ENCODE measurements at regions not wholly inside any gene's neighbourhood (a gene's known extent, or its start where the extent isn't known, plus 50 kb on each side); places are given as distances from the start of the nearest gene placed in this dataset.

GRCh38 chr6:15853259-15853658 lies 190.4 kb upstream of the DTNBP1 start:
- H3K9me3 ChIP-seq (ENCODE audit: control insufficient read depth in 1 of 2, low read length in 2 of 2), result no peaks in the 10 kb centered on the region
- H3K9ac ChIP-seq (ENCODE audit: low read depth in 1 of 2, low read length in 2 of 2), result no peak overlapping the region
- H3K36me3 ChIP-seq (ENCODE audit: control insufficient read depth in 1 of 2, insufficient read depth in 2 of 2, low read length in 2 of 2), result no peaks in the 10 kb centered on the region
- H3K4me1 ChIP-seq (ENCODE audit: control insufficient read depth in 1 of 2, insufficient read depth in 2 of 2, low read length in 2 of 2), result no peaks in the 10 kb centered on the region
- no peak overlapping the region for H3K27ac ChIP-seq (ENCODE audit: low read depth, low read length)
- no peaks in the 10 kb centered on the region for H3K27me3 ChIP-seq (ENCODE audit: control insufficient read depth in 1 of 2, insufficient read depth in 2 of 2, low read length in 2 of 2)
- no peak overlapping the region for H3K4me3 ChIP-seq (ENCODE audit: low read depth in 1 of 2, low read length in 2 of 2)

GRCh38 chr6:15852289-15852688 lies 189.5 kb upstream of the DTNBP1 start:
- H3K36me3 ChIP-seq (ENCODE audit: control insufficient read depth in 1 of 2, insufficient read depth in 2 of 2, low read length in 2 of 2), result no peaks in the 10 kb centered on the region
- H3K4me3 ChIP-seq (ENCODE audit: low read depth in 1 of 2, low read length in 2 of 2), result no peak overlapping the region
- H3K27me3 ChIP-seq (ENCODE audit: control insufficient read depth in 1 of 2, insufficient read depth in 2 of 2, low read length in 2 of 2), result no peaks in the 10 kb centered on the region
- H3K9me3 ChIP-seq (ENCODE audit: control insufficient read depth in 1 of 2, low read length in 2 of 2), result no peaks in the 10 kb centered on the region
- no peaks in the 10 kb centered on the region for H3K4me1 ChIP-seq (ENCODE audit: control insufficient read depth in 1 of 2, insufficient read depth in 2 of 2, low read length in 2 of 2)
- no peak overlapping the region for H3K27ac ChIP-seq (ENCODE audit: low read depth, low read length)
- no peak overlapping the region for H3K9ac ChIP-seq (ENCODE audit: low read depth in 1 of 2, low read length in 2 of 2)

DNA sequence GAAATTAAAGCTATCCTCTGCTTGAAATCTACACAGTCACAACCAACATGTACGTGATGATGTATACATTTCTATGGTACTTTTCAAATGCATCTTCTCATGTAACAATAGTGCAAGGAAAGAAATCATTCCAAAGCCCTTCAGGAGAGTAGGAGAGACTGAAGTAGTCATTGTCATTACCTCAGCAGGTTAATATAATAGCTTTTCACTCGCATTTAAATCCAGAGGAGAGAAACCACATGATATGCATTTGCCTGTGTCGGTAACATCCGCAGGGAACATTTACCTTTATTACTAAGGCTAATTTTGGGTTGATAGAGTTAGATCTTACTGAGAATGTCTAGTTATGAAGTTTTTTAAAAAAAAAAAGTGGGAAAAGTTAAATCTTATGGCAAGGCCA lies 186.6 kb upstream of the DTNBP1 start:
- H3K4me1 ChIP-seq (ENCODE audit: control insufficient read depth in 1 of 2, insufficient read depth in 2 of 2, low read length in 2 of 2), result no peaks in the 10 kb centered on the region
- H3K9ac ChIP-seq (ENCODE audit: low read depth in 1 of 2, low read length in 2 of 2), result no peak overlapping the region
- no peak overlapping the region for H3K27ac ChIP-seq (ENCODE audit: low read depth, low read length)
- no peaks in the 10 kb centered on the region for H3K9me3 ChIP-seq (ENCODE audit: control insufficient read depth in 1 of 2, low read length in 2 of 2)
- no peak overlapping the region for H3K4me3 ChIP-seq (ENCODE audit: low read depth in 1 of 2, low read length in 2 of 2)
- H3K27me3 ChIP-seq (ENCODE audit: control insufficient read depth in 1 of 2, insufficient read depth in 2 of 2, low read length in 2 of 2), result no peaks in the 10 kb centered on the region
- H3K36me3 ChIP-seq (ENCODE audit: control insufficient read depth in 1 of 2, insufficient read depth in 2 of 2, low read length in 2 of 2), result no peaks in the 10 kb centered on the region

DNA sequence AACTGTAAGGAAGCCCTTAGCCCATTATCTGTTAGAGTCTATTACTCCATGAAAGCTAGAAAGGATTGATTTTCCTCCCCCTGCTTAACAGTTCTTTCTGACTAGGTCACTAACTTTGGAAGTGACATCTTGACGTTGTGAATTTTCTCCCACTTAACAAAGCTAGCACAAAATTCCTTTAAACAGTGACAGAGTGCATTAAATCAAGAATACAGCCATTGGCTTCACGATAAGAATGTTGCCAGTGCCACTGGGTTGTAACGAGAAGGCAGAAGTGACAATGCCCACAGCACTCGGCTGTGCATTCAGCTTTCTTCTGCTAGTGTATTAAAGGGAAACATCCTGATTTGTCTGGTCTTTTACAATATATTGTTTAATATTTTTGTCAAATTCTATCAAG lies 182.7 kb upstream of the DTNBP1 start:
- no peak overlapping the region for H3K4me3 ChIP-seq (ENCODE audit: low read depth in 1 of 2, low read length in 2 of 2)
- no peak overlapping the region for H3K27ac ChIP-seq (ENCODE audit: low read depth, low read length)
- H3K4me1 ChIP-seq (ENCODE audit: control insufficient read depth in 1 of 2, insufficient read depth in 2 of 2, low read length in 2 of 2), result no peaks in the 10 kb centered on the region
- H3K27me3 ChIP-seq (ENCODE audit: control insufficient read depth in 1 of 2, insufficient read depth in 2 of 2, low read length in 2 of 2), result peaks cover 0 to 3% of the 10 kb centered on the region in 2 donors
- H3K9me3 ChIP-seq (ENCODE audit: control insufficient read depth in 1 of 2, low read length in 2 of 2), result no peaks in the 10 kb centered on the region
- H3K36me3 ChIP-seq (ENCODE audit: control insufficient read depth in 1 of 2, insufficient read depth in 2 of 2, low read length in 2 of 2), result no peaks in the 10 kb centered on the region
- H3K9ac ChIP-seq (ENCODE audit: low read depth in 1 of 2, low read length in 2 of 2), result no peak overlapping the region

DNA sequence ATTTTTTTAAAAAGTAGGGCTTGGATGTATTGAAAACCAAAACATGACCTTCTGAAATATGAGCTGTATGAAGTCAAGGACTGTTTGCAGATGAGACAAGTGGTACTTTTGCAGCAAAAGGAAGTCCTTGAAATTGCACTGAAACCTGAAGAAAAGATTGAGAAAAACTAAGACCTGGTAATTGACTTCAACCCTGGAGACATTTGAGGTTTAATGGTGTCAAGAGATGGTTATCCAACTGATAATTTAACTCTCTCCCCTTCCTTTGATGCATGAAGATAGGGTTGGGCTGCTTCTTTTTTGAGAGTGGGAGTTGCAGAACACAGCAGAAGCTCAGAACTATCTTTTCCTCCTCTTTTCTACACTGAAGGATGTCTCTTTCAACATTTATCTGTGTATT lies 180.9 kb upstream of the DTNBP1 start:
- Histone ChIP-seq H3K36me3 (ENCODE audit: control insufficient read depth in 1 of 2, insufficient read depth in 2 of 2, low read length in 2 of 2) (no peaks in the 10 kb centered on the region), H3K9ac (ENCODE audit: low read depth in 1 of 2, low read length in 2 of 2) (no peak overlapping the region), H3K27ac (ENCODE audit: low read depth, low read length) (no peak overlapping the region), H3K9me3 (ENCODE audit: control insufficient read depth in 1 of 2, low read length in 2 of 2) (no peaks in the 10 kb centered on the region), H3K4me1 (ENCODE audit: control insufficient read depth in 1 of 2, insufficient read depth in 2 of 2, low read length in 2 of 2) (no peaks in the 10 kb centered on the region), H3K4me3 (ENCODE audit: low read depth in 1 of 2, low read length in 2 of 2) (no peak overlapping the region), H3K27me3 (ENCODE audit: control insufficient read depth in 1 of 2, insufficient read depth in 2 of 2, low read length in 2 of 2) (peaks cover 0 to 3% of the 10 kb centered on the region in 2 donors)

- no peak overlapping the region for H3K4me3 ChIP-seq (ENCODE audit: low read depth in 1 of 2, low read length in 2 of 2)
- no peak overlapping the region for H3K27ac ChIP-seq (ENCODE audit: low read depth, low read length)
- H3K27me3 ChIP-seq (ENCODE audit: control insufficient read depth in 1 of 2, insufficient read depth in 2 of 2, low read length in 2 of 2), result peaks cover 0 to 3% of the 10 kb centered on the region in 2 donors
- H3K4me1 ChIP-seq (ENCODE audit: control insufficient read depth in 1 of 2, insufficient read depth in 2 of 2, low read length in 2 of 2), result no peaks in the 10 kb centered on the region
- H3K9ac ChIP-seq (ENCODE audit: low read depth in 1 of 2, low read length in 2 of 2), result no peak overlapping the region
- no peaks in the 10 kb centered on the region for H3K9me3 ChIP-seq (ENCODE audit: control insufficient read depth in 1 of 2, low read length in 2 of 2)
- no peaks in the 10 kb centered on the region for H3K36me3 ChIP-seq (ENCODE audit: control insufficient read depth in 1 of 2, insufficient read depth in 2 of 2, low read length in 2 of 2)
Observed at GRCh38 chr6:15843226-15843625, 180.4 kb upstream of the DTNBP1 start.

GRCh38 chr6:15842727-15843117 lies 179.9 kb upstream of the DTNBP1 start:
- Histone ChIP-seq H3K27me3 (ENCODE audit: control insufficient read depth in 1 of 2, insufficient read depth in 2 of 2, low read length in 2 of 2) (peaks cover 0 to 3% of the 10 kb centered on the region in 2 donors), H3K4me3 (ENCODE audit: low read depth in 1 of 2, low read length in 2 of 2) (no peak overlapping the region), H3K27ac (ENCODE audit: low read depth, low read length) (no peak overlapping the region), H3K9me3 (ENCODE audit: control insufficient read depth in 1 of 2, low read length in 2 of 2) (no peaks in the 10 kb centered on the region), H3K36me3 (ENCODE audit: control insufficient read depth in 1 of 2, insufficient read depth in 2 of 2, low read length in 2 of 2) (no peaks in the 10 kb centered on the region), H3K4me1 (ENCODE audit: control insufficient read depth in 1 of 2, insufficient read depth in 2 of 2, low read length in 2 of 2) (no peaks in the 10 kb centered on the region), H3K9ac (ENCODE audit: low read depth in 1 of 2, low read length in 2 of 2) (no peak overlapping the region)

GRCh38 chr6:15841937-15842726 lies 179.3 kb upstream of the DTNBP1 start:
- H3K4me1 ChIP-seq (ENCODE audit: control insufficient read depth in 1 of 2, insufficient read depth in 2 of 2, low read length in 2 of 2), result no peaks in the 10 kb centered on the region
- H3K27ac ChIP-seq (ENCODE audit: low read depth, low read length), result no peak overlapping the region
- no peaks in the 10 kb centered on the region for H3K9me3 ChIP-seq (ENCODE audit: control insufficient read depth in 1 of 2, low read length in 2 of 2)
- H3K4me3 ChIP-seq (ENCODE audit: low read depth in 1 of 2, low read length in 2 of 2), result no peak overlapping the region
- H3K9ac ChIP-seq (ENCODE audit: low read depth in 1 of 2, low read length in 2 of 2), result no peak overlapping the region
- H3K27me3 ChIP-seq (ENCODE audit: control insufficient read depth in 1 of 2, insufficient read depth in 2 of 2, low read length in 2 of 2), result peaks cover 0 to 3% of the 10 kb centered on the region in 2 donors
- no peaks in the 10 kb centered on the region for H3K36me3 ChIP-seq (ENCODE audit: control insufficient read depth in 1 of 2, insufficient read depth in 2 of 2, low read length in 2 of 2)

- Histone ChIP-seq H3K4me3 (ENCODE audit: low read depth in 1 of 2, low read length in 2 of 2) (no peak overlapping the region), H3K4me1 (ENCODE audit: control insufficient read depth in 1 of 2, insufficient read depth in 2 of 2, low read length in 2 of 2) (no peaks in the 10 kb centered on the region), H3K9me3 (ENCODE audit: control insufficient read depth in 1 of 2, low read length in 2 of 2) (no peaks in the 10 kb centered on the region), H3K27me3 (ENCODE audit: control insufficient read depth in 1 of 2, insufficient read depth in 2 of 2, low read length in 2 of 2) (peaks cover 0 to 3% of the 10 kb centered on the region in 2 donors), H3K9ac (ENCODE audit: low read depth in 1 of 2, low read length in 2 of 2) (no peak overlapping the region), H3K36me3 (ENCODE audit: control insufficient read depth in 1 of 2, insufficient read depth in 2 of 2, low read length in 2 of 2) (no peaks in the 10 kb centered on the region), H3K27ac (ENCODE audit: low read depth, low read length) (no peak overlapping the region)
Observed at GRCh38 chr6:15839969-15840541, 177.2 kb upstream of the DTNBP1 start.

DNA sequence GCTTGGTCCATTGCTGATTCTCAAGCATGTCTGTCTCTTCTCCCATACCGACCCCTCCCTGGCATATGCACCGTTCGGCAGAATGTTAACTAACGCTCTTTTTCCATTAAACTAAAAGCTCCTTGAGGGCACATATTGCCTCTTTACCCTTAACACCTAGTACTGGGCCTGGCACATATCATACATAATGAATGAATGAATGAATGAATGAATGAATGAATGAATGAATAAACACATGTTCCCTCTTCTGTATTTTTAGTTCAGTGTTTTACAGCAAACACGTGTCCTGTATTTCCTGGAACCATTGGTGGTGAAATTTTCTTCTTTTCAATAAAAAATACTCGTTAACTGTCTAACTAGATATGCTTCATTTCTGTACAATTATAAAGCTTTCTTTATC lies 174.4 kb upstream of the DTNBP1 start:
- Histone ChIP-seq H3K9me3 (ENCODE audit: control insufficient read depth in 1 of 2, low read length in 2 of 2) (no peaks in the 10 kb centered on the region), H3K4me1 (ENCODE audit: control insufficient read depth in 1 of 2, insufficient read depth in 2 of 2, low read length in 2 of 2) (no peaks in the 10 kb centered on the region)

More for the DNA sequence above, 174.4 kb upstream of the DTNBP1 start:
- Histone ChIP-seq H3K9ac (ENCODE audit: low read depth in 1 of 2, low read length in 2 of 2) (no peak overlapping the region), H3K27ac (ENCODE audit: low read depth, low read length) (no peak overlapping the region), H3K36me3 (ENCODE audit: control insufficient read depth in 1 of 2, insufficient read depth in 2 of 2, low read length in 2 of 2) (no peaks in the 10 kb centered on the region), H3K27me3 (ENCODE audit: control insufficient read depth in 1 of 2, insufficient read depth in 2 of 2, low read length in 2 of 2) (peaks cover 0 to 3% of the 10 kb centered on the region in 2 donors), H3K4me3 (ENCODE audit: low read depth in 1 of 2, low read length in 2 of 2) (no peak overlapping the region)

Measured in duodenal mucosa (tissue), 2 donors.